Body of pancreas (tissue), 4 donors: ENCODE measurements at regions not wholly inside any gene's neighbourhood (a gene's known extent, or its start where the extent isn't known, plus 50 kb on each side); places are given as distances from the start of the nearest gene placed in this dataset.
A peak's percentile ranks its signal among the peaks of the same experiment; 100 is the strongest.

Experiments used
- ATAC-seq: fragments of 150-250 bp; one replicate; pipeline ENCODE4 v1.9.1; 2016
- DNase-seq, 4 donors: peaks; one replicate each; pipeline ENCODE4 v3.0.0-alpha.2; 2019
- H3K27ac ChIP-seq, 4 donors: fragments of 200-600 bp; sonication (generic); 1 replicate in 3 of 4; 2 replicates in 1 of 4; pipeline versions ENCODE4 v1.5.1 to v1.6.1; 2016 to 2019; ENCODE audit warnings: mild to moderate bottlenecking in 1 of 4, mixed read lengths in 1 of 4, moderate library complexity in 1 of 4
- H3K27me3 ChIP-seq, 2 donors: fragments of 200-600 bp; sonication (generic); one replicate each; pipeline ENCODE4 v1.6.0; 2016; ENCODE audit warnings: mild to moderate bottlenecking in 1 of 2
- H3K36me3 ChIP-seq, 2 donors: fragments of 200-600 bp; sonication (generic); replicated peaks in 1 of 2; 2 replicates each; pipeline ENCODE4 v1.5.1; 2016; ENCODE audit warnings: low read depth in 2 of 2; ENCODE audit not compliant: insufficient read depth in 1 of 2
- H3K4me1 ChIP-seq: fragments of 200-600 bp; sonication (generic); one replicate; pipeline ENCODE4 v1.6.0; 2016
- H3K4me3 ChIP-seq, 2 donors: fragments of 200-600 bp; sonication (generic); 1 replicate in 1 of 2; 2 replicates in 1 of 2; pipeline ENCODE4 v1.5.1; 2016 to 2019
- H3K9me3 ChIP-seq, 3 donors: fragments of 200-600 bp; sonication (generic); 1 replicate in 2 of 3; 2 replicates in 1 of 3; pipeline ENCODE4 v1.5.1; 2016
- CTCF ChIP-seq, 7 experiments: fragments of 450-650 bp in 4 of 7; fragments of 200-600 bp in 3 of 7; sonication (generic) in 3 of 7; IDR thresholded peaks; one replicate each; pipeline ENCODE4 v1.5.1; 2016 to 2019; ENCODE audit warnings: antibody characterized with exemption in 7 of 7
- POLR2A ChIP-seq, 3 donors: fragments of 450-650 bp; IDR thresholded peaks; one replicate each; pipeline ENCODE4 v1.6.1; 2016; ENCODE audit warnings: antibody characterized with exemption in 3 of 3, mild to moderate bottlenecking in 2 of 3
- WGBS, 2 donors: methylation state at CpG; one replicate each; pipeline ENCODE4 v1.1.5; 2017; 5-methylcytosine and 5-hydroxymethylcytosine counted together
- intact Hi-C: fragments of 100-400 bp; cut with DNase I; formaldehyde crosslinking; loops from one replicate; pipeline ENCODE4 v1.15.1; 2023

- ATAC-seq (no peak), DNase-seq (no peak)
- no peaks in the 10 kb centered on the region for H3K36me3 ChIP-seq
- TF ChIP-seq POLR2A (IDR thresholded peaks at IDR 0.05) (no peak), CTCF (IDR thresholded peaks at IDR 0.05) (no peak)
- intact Hi-C loops, result no loop called here
- no peak overlapping the region for H3K27ac ChIP-seq
- no peaks in the 10 kb centered on the region for H3K4me1 ChIP-seq
- H3K4me3 ChIP-seq, result no peak overlapping the region
- WGBS, 2 donors, result 54 to 74% methylated on average over 5 of the region's 5 CpGs
- no peaks in the 10 kb centered on the region for H3K27me3 ChIP-seq
- no peaks in the 10 kb centered on the region for H3K9me3 ChIP-seq
Measured at GRCh38 chr9:108087781-108088180, 598.2 kb upstream of the KLF4 start.

DNA sequence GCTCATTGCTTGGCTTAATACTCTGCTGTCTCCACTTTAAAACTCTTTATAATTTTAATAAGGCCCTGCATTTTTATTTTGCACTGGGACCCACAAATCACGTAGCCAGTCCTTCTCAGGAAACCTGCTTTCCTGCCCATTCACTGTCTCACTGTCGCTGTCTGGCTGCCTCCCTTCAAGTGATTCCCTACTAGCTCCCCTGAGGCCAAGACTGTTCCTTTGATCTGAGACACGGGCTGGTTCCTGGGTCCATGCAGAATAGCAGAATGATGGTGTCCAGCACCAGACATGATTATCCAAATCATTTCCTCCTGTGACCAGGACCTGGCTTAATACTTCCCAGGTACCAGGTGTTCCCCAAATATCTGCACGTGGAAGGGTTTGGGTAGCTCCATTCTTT is 597.1 kb upstream of the KLF4 start:
- H3K4me1 ChIP-seq, result no peaks in the 10 kb centered on the region
- DNase-seq (no peak), ATAC-seq (no peak)
- intact Hi-C loops, result no loop called here
- no peaks in the 10 kb centered on the region for H3K36me3 ChIP-seq
- no peak for TF ChIP-seq CTCF (IDR thresholded peaks at IDR 0.05)
- no peak overlapping the region for H3K4me3 ChIP-seq
- H3K27me3 ChIP-seq, result no peaks in the 10 kb centered on the region
- H3K27ac ChIP-seq, result no peak overlapping the region
- no peaks in the 10 kb centered on the region for H3K9me3 ChIP-seq
- WGBS, 2 donors, result 54 to 56% methylated on average over 4 of the region's 4 CpGs

DNA sequence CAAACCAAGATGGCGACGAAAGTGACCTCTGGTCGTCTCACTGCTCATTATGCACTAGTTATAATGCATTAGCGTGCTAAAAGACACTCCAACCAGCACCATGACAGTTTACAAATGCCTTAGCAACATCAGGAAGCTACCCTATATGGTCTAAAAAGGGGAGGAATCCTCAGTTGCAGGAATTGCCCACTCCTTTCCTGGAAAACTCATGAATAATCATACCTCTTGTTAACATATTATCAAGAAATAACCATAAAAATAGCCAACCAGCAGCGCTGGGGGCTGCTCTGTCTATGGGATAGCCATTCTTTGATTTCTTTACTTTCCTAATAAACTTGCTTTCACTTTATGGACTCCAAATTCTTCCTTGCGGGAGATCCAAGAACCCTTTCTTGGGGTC is 595.7 kb upstream of the KLF4 start:
- no peaks in the 10 kb centered on the region for H3K27me3 ChIP-seq
- no peak overlapping the region for H3K4me3 ChIP-seq
- intact Hi-C loops, result no loop called here
- ATAC-seq (no peak), DNase-seq (no peak)
- TF ChIP-seq CTCF (IDR thresholded peaks at IDR 0.05) (no peak), POLR2A (IDR thresholded peaks at IDR 0.05) (no peak)
- no peaks in the 10 kb centered on the region for H3K36me3 ChIP-seq
- WGBS, 2 donors, result 70 to 80% methylated on average over 6 of the region's 6 CpGs
- no peaks in the 10 kb centered on the region for H3K4me1 ChIP-seq
- no peak overlapping the region for H3K27ac ChIP-seq
- H3K9me3 ChIP-seq, result no peaks in the 10 kb centered on the region

DNA sequence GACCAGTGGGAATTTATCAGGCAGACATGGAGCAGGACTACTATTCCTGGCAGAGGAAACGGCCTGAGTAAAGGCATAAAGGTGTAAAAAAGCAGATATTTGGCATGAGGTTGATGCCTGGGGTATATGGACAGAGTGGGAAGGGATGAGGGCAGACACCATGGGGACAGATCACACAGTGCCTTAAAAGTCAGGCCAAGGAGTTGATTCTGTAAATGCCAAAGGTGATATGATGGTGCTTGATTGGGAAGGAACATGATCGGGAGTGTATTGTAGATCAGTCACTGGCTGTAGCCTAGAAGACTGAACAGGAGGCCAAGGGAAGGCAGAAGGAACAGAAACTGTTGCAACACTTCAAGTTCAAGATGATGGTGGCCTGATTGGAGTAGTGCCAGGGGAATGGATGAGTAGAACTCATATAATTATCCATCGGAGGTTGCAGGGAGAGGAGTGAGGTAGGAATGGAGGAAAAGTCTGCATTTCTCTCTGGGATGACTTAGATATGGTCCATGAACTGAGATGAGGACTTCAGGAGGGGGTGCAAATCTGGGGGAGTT is 594.3 kb upstream of the KLF4 start:
- ATAC-seq (no peak), DNase-seq (peak in 1 of 4 donors; percentile 57)
- H3K27me3 ChIP-seq, result no peaks in the 10 kb centered on the region
- no peak overlapping the region for H3K27ac ChIP-seq
- H3K36me3 ChIP-seq, result no peaks in the 10 kb centered on the region
- intact Hi-C loops, result no loop called here
- no peaks in the 10 kb centered on the region for H3K4me1 ChIP-seq
- TF ChIP-seq POLR2A (IDR thresholded peaks at IDR 0.05) (no peak), CTCF (IDR thresholded peaks at IDR 0.05) (no peak)
- no peaks in the 10 kb centered on the region for H3K9me3 ChIP-seq
- 64 to 83% methylated on average over 3 of the region's 3 CpGs for WGBS, 2 donors
- no peak overlapping the region for H3K4me3 ChIP-seq

DNA sequence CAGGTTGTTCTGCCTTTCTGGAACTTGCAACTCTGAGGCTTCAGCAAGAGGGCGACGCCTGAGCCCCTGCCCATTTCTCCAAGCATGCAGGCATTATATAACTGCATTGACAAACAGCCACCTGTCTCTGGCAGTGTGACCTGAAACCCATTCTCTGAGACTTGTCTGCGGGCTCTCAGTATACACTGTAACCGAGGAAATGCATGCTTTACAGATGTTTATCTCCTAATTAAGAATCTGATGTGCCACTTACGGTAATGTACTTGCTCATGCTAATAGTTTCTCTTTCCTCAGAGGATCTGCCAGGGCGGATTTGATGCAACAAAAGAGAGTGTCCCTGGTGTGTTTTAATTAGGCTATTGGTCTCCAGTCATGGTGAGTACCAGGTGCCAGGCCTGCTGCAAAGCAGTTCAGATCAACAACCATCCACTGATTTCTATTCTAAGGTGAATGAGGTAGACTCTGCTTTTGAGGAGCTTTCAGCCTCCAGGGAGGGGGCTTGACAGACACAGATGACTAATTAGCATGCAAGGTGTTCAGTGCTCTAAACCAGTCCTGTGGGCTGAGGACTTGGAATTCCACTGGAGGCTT is 593.7 kb upstream of the KLF4 start:
- Histone ChIP-seq H3K27ac (no peak overlapping the region), H3K4me3 (no peak overlapping the region), H3K27me3 (no peaks in the 10 kb centered on the region), H3K9me3 (no peaks in the 10 kb centered on the region), H3K4me1 (no peaks in the 10 kb centered on the region), H3K36me3 (no peaks in the 10 kb centered on the region)
- DNase-seq (no peak), ATAC-seq (no peak)
- TF ChIP-seq POLR2A (IDR thresholded peaks at IDR 0.05), result no peak
- no peak for TF ChIP-seq CTCF (IDR thresholded peaks at IDR 0.05)
- intact Hi-C loops, result no loop called here
- 79 to 82% methylated on average over 6 of the region's 6 CpGs for WGBS, 2 donors
